GM23248 (cell line): ENCODE measurements at regions not wholly inside any gene's neighbourhood (a gene's known extent, or its start where the extent isn't known, plus 50 kb on each side); places are given as distances from the start of the nearest gene placed in this dataset.

Experiments
- DNase-seq: peaks from one replicate; pipeline ENCODE4 v3.0.0-alpha.2; 2015
- H2AFZ ChIP-seq: fragments of 200-600 bp; sonication (generic); 2 replicates; pipeline ENCODE4 v1.6.1; 2016; ENCODE audit warnings: antibody characterized with exemption
- H3F3A ChIP-seq: fragments of 200-600 bp; sonication (generic); 2 replicates; pipeline ENCODE4 v1.6.1; 2016; ENCODE audit warnings: mild to moderate bottlenecking, antibody characterized with exemption, mixed run types; ENCODE audit not compliant: insufficient read depth
- H3K27ac ChIP-seq: fragments of 200-600 bp; sonication (generic); 2 replicates; pipeline ENCODE4 v1.5.1; 2016; ENCODE audit warnings: mild to moderate bottlenecking
- H3K27me3 ChIP-seq: fragments of 200-600 bp; sonication (generic); replicated peaks from 2 replicates; pipeline ENCODE4 v1.6.1; 2016; ENCODE audit warnings: mild to moderate bottlenecking; ENCODE audit not compliant: insufficient read depth
- H3K36me3 ChIP-seq: fragments of 200-600 bp; sonication (generic); 2 replicates; pipeline ENCODE4 v1.6.1; 2016; ENCODE audit warnings: low read depth, mild to moderate bottlenecking
- H3K4me1 ChIP-seq: fragments of 200-600 bp; sonication (generic); 2 replicates; pipeline ENCODE4 v1.6.1; 2016; ENCODE audit warnings: mild to moderate bottlenecking; ENCODE audit not compliant: insufficient read depth
- H3K4me2 ChIP-seq: fragments of 200-600 bp; sonication (generic); one replicate; pipeline ENCODE4 v1.6.1; 2016; ENCODE audit warnings: mild to moderate bottlenecking; ENCODE audit not compliant: unreplicated experiment
- H3K4me3 ChIP-seq: fragments of 200-600 bp; sonication (generic); 2 replicates; pipeline ENCODE4 v1.5.1; 2016; ENCODE audit warnings: mild to moderate bottlenecking
- H3K79me2 ChIP-seq: fragments of 200-600 bp; sonication (generic); 2 replicates; pipeline ENCODE4 v1.6.1; 2016; ENCODE audit warnings: mild to moderate bottlenecking; ENCODE audit not compliant: insufficient read depth
- H3K9ac ChIP-seq: fragments of 200-600 bp; sonication (generic); 2 replicates; pipeline ENCODE4 v1.6.1; 2016; ENCODE audit warnings: mild to moderate bottlenecking
- H3K9me2 ChIP-seq: fragments of 200-600 bp; sonication (generic); 2 replicates; pipeline ENCODE4 v1.6.1; 2016; ENCODE audit warnings: mixed run types, mild to moderate bottlenecking, moderate library complexity; ENCODE audit not compliant: insufficient read depth
- H3K9me3 ChIP-seq: fragments of 200-600 bp; sonication (generic); one replicate; pipeline ENCODE4 v1.6.1; 2017; ENCODE audit warnings: low read depth
- H4K20me1 ChIP-seq: fragments of 200-600 bp; sonication (generic); 2 replicates; pipeline ENCODE4 v1.6.0; 2016; ENCODE audit not compliant: insufficient read depth
- EZH2 ChIP-seq: fragments of 200-600 bp; sonication (generic); IDR thresholded peaks from 2 replicates; pipeline ENCODE4 v1.6.1; 2018; ENCODE audit warnings: antibody characterized with exemption, mild to moderate bottlenecking; ENCODE audit not compliant: insufficient read depth, poor library complexity, severe bottlenecking
- EZH2phosphoT487 ChIP-seq: fragments of 200-600 bp; sonication (generic); IDR thresholded peaks from 2 replicates; pipeline ENCODE4 v1.6.1; 2018; ENCODE audit warnings: antibody characterized with exemption, moderate library complexity, mild to moderate bottlenecking, low read depth; ENCODE audit not compliant: insufficient read depth
- WGBS, 2 experiments: methylation state at CpG; one replicate each; pipeline ENCODE4 v1.1.6; 2015 to 2017; ENCODE audit warnings: low lambda C conversion rate in 2 of 2, low coverage in 1 of 2; ENCODE audit errors: missing lambda C conversion rate in 2 of 2; 5-methylcytosine and 5-hydroxymethylcytosine counted together
- in situ Hi-C: fragments of 300-500 bp; cut with MboI; formaldehyde crosslinking; loops from 2 replicates; pipeline ENCODE4 v1.15.0; 2020

GRCh38 chr14:95380350-95381042 is 60.8 kb upstream of the CLMN start:
- Histone ChIP-seq H3K27me3 (no peaks in the 10 kb centered on the region; the same call in 1 of the 2 replicates), H3K9me3 (no peaks in the 10 kb centered on the region), H3K4me3 (no peak overlapping the region), H4K20me1 (no peaks in the 10 kb centered on the region), H2AFZ (no peak overlapping the region), H3K4me1 (no peaks in the 10 kb centered on the region), H3K9ac (no peak overlapping the region), H3K79me2 (no peaks in the 10 kb centered on the region), H3F3A (no peaks in the 10 kb centered on the region), H3K36me3 (no peaks in the 10 kb centered on the region), H3K4me2 (no peak overlapping the region), H3K9me2 (no peaks in the 10 kb centered on the region), H3K27ac (no peak overlapping the region)
- 44 to 45% methylated on average over 5 of the region's 5 CpGs for WGBS, 2 experiments
- in situ Hi-C loops = no loop called here
- TF ChIP-seq EZH2 (no peak), EZH2phosphoT487 (no peak)
- no peak for DNase-seq

GRCh38 chr14:95379634-95380033 is 59.9 kb upstream of the CLMN start:
- Histone ChIP-seq H3K9ac (no peak overlapping the region), H3K27ac (no peak overlapping the region), H3K27me3 (no peaks in the 10 kb centered on the region; the same call in 1 of the 2 replicates), H2AFZ (no peak overlapping the region), H3K4me1 (no peaks in the 10 kb centered on the region), H3K79me2 (no peaks in the 10 kb centered on the region), H3K9me2 (no peaks in the 10 kb centered on the region), H3K36me3 (no peaks in the 10 kb centered on the region), H3F3A (no peaks in the 10 kb centered on the region), H3K4me3 (no peak overlapping the region), H4K20me1 (no peaks in the 10 kb centered on the region), H3K4me2 (no peak overlapping the region), H3K9me3 (no peaks in the 10 kb centered on the region)
- no peak for DNase-seq
- in situ Hi-C loops = no loop called here
- no peak for TF ChIP-seq EZH2
- no peak for TF ChIP-seq EZH2phosphoT487

GRCh38 chr14:95375539-95376109 is 55.9 kb upstream of the CLMN start:
- H3K4me2 ChIP-seq = no peak overlapping the region
- no peaks in the 10 kb centered on the region for H3K9me3 ChIP-seq
- no peaks in the 10 kb centered on the region for H4K20me1 ChIP-seq
- DNase-seq = no peak
- H3F3A ChIP-seq = no peaks in the 10 kb centered on the region
- TF ChIP-seq EZH2 (no peak), EZH2phosphoT487 (no peak)
- no peaks in the 10 kb centered on the region for H3K79me2 ChIP-seq
- no peak overlapping the region for H2AFZ ChIP-seq
- no peak overlapping the region for H3K27ac ChIP-seq
- H3K4me3 ChIP-seq = no peak overlapping the region
- no peaks in the 10 kb centered on the region; the same call in 1 of the 2 replicates for H3K27me3 ChIP-seq
- in situ Hi-C loops = no loop called here
- no peaks in the 10 kb centered on the region for H3K9me2 ChIP-seq
- no peaks in the 10 kb centered on the region for H3K36me3 ChIP-seq
- no peaks in the 10 kb centered on the region for H3K4me1 ChIP-seq
- 31 to 32% methylated on average over 7 of the region's 7 CpGs for WGBS, 2 experiments
- H3K9ac ChIP-seq = no peak overlapping the region

GRCh38 chr14:95374239-95374997 is 54.7 kb upstream of the CLMN start:
- Histone ChIP-seq H2AFZ (no peak overlapping the region), H3K79me2 (no peaks in the 10 kb centered on the region), H3K36me3 (no peaks in the 10 kb centered on the region), H3K27ac (no peak overlapping the region), H3K9me3 (no peaks in the 10 kb centered on the region), H3K27me3 (peaks cover 3% of the 10 kb centered on the region; the same call in 1 of the 2 replicates), H3K9ac (no peak overlapping the region), H3F3A (no peaks in the 10 kb centered on the region), H3K4me3 (no peak overlapping the region), H3K9me2 (no peaks in the 10 kb centered on the region), H3K4me2 (no peak overlapping the region), H4K20me1 (no peaks in the 10 kb centered on the region), H3K4me1 (no peaks in the 10 kb centered on the region)
- in situ Hi-C loops = no loop called here
- 0 to 3% methylated on average over 2 of the region's 2 CpGs for WGBS, 2 experiments
- DNase-seq = no peak
- TF ChIP-seq EZH2 (no peak), EZH2phosphoT487 (no peak)
